ENCODE measurements at regions not wholly inside any gene's neighbourhood (a gene's known extent, or its start where the extent isn't known, plus 50 kb on each side); places are given as distances from the start of the nearest gene placed in this dataset.
"Not testable (repeated sequence)": the region's sequence is repeated elsewhere in the genome, so short reads cannot be mapped to it uniquely, and the experiment has no call there.

- TF ChIP-seq CTCF (IDR thresholded peaks at IDR 0.05; ENCODE audit: control insufficient read depth, extremely low read depth, insufficient read depth) = no peak
- no peak overlapping the region for H3K4me3 ChIP-seq (ENCODE audit: low read depth, low read length)
- no peak for DNase-seq (ENCODE audit: low read depth)
Measured at GRCh38 chr18:9000733-9001132, 101.8 kb upstream of the NDUFV2 start.

- no peak overlapping the region for H3K4me3 ChIP-seq (ENCODE audit: low read depth, low read length)
- TF ChIP-seq CTCF (IDR thresholded peaks at IDR 0.05; ENCODE audit: control insufficient read depth, extremely low read depth, insufficient read depth) = no peak
- no peak for DNase-seq (ENCODE audit: low read depth)
Measured at GRCh38 chr18:9001209-9001608, 101.3 kb upstream of the NDUFV2 start.

- no peak for TF ChIP-seq CTCF (IDR thresholded peaks at IDR 0.05; ENCODE audit: control insufficient read depth, extremely low read depth, insufficient read depth)
- no peak for DNase-seq (ENCODE audit: low read depth)
- H3K4me3 ChIP-seq (ENCODE audit: low read depth, low read length) = no peak overlapping the region
Measured at GRCh38 chr18:9003406-9004100, 98.9 kb upstream of the NDUFV2 start.

GRCh38 chr18:9004308-9004707 lies 98.2 kb upstream of the NDUFV2 start:
- not testable (repeated sequence) for DNase-seq (ENCODE audit: low read depth); H3K4me3 ChIP-seq (ENCODE audit: low read depth, low read length)

DNA sequence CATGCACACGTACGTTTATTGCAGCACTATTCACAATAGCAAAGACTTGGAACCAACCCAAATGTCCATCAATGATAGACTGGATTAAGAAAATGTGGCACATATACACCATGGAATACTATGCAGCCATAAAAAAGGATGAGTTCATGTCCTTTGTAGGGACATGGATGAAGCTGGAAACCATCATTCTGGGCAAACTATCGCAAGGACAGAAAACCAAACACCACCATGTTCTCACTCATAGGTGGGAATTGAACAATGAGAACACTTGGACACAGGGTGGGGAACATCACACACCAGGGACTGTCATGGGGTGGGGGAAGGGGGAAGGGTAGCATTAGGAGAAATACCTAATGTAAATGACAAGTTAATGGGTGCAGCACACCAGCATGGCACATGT lies 94.8 kb upstream of the NDUFV2 start:
- DNase-seq (ENCODE audit: low read depth); H3K4me3 ChIP-seq (ENCODE audit: low read depth, low read length): not testable (repeated sequence)

GRCh38 chr18:9008200-9008708 lies 94.2 kb upstream of the NDUFV2 start:
- DNase-seq (ENCODE audit: low read depth) = no peak
- no peak overlapping the region for H3K4me3 ChIP-seq (ENCODE audit: low read depth, low read length)
- no peak for TF ChIP-seq CTCF (IDR thresholded peaks at IDR 0.05; ENCODE audit: control insufficient read depth, extremely low read depth, insufficient read depth)

DNA sequence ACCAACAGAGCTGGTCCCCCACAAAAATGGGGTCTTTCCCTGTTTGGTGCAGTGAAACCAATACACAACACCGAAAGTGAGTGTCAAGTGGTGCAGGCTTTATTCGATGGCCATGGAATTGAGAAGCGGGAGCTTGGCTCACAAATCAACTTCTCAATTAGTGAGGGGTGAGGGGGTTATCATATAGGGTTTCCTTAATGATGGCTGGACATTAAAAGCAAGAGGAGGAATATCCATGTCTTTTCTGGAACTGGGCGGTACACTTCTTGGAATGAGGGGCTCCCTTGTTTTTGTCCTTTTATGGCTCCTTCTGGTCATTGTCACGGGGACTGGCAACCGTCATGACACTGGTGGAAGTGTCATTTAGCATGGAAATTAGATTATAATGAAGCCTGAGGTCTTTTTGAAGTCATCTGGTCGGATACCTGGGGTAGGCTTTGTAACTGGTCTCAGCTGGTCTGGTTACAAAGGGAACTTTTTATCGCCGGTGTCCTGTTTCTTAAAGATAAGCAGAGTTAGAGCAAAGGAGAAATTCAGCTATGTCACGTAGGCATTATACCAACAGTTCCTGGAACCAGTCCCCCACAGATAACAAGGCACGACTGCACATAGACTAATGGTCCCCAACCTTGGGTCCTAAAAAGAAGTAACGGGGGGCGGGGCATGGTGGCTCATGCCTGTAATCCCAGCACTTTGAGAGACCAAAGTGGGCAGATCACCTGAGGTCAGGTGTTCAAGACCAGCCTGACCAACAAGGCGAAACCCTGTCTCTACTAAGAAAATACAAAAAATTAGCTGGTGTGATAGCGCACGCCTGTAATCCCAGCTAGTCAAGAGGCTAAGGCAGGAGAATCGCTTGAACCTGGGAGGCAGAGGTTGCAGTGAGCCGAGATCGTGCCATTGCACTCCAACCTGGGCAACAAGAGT lies 93.5 kb upstream of the NDUFV2 start:
- H3K4me3 ChIP-seq (ENCODE audit: low read depth, low read length) = no peak overlapping the region
- DNase-seq (ENCODE audit: low read depth) = no peak
- TF ChIP-seq CTCF (IDR thresholded peaks at IDR 0.05; ENCODE audit: control insufficient read depth, extremely low read depth, insufficient read depth) = no peak

All from LNCaP clone FGC (cell line).